ENCODE measurements at regions not wholly inside any gene's neighbourhood (a gene's known extent, or its start where the extent isn't known, plus 50 kb on each side); places are given as distances from the start of the nearest gene placed in this dataset.
"Not testable (repeated sequence)": the region's sequence is repeated elsewhere in the genome, so short reads cannot be mapped to it uniquely, and the experiment has no call there.

DNA sequence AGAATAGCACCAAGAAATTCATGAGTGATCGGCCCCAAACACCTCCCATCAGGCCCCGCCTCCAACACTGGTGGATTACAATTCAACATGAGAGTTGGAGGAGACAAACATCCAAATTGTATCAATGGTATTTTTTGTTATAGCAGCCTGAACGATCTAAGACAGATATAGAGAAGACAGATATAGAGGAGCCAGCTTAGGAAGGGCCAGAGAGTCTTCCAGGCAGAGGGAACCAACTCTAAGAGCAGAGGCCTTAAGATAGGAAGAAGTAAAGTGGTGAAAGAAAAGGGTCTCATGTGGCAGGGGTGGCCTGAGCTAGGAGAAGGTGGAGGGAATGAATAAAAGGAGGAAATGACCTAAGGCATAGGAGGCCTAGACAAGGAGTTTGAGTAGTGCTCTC, 158.8 kb upstream of the TBL1XR1 start:
- in situ Hi-C loops (cut with HindIII; ENCODE audit: low sequenced_read_pairs), result no loop called here

DNA sequence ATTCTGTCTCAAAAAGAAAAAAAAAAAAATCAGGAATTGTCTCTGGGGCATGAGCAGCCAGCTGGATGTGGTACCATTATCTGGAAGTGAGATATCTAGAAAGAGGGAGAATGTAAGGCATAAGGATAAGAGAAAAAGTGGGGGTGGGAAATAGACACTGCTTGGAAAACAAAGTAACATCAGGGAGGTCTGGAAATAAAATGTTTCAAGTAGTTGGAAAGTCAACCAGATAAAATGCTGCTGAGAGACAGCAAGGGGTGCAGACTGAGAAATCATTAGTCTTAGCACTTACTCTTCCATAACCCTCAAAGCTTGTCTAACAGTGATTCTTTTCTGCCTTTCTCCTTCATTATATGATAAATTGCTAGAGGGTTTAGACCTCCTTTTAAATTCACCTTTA, 159.7 kb upstream of the TBL1XR1 start:
- in situ Hi-C loops (cut with HindIII; ENCODE audit: low sequenced_read_pairs), result no loop called here

- in situ Hi-C loops (cut with HindIII; ENCODE audit: low sequenced_read_pairs), result no loop called here
These were observed 160.2 kb upstream of the TBL1XR1 start for GRCh38 chr3:177357352-177358090.

DNA sequence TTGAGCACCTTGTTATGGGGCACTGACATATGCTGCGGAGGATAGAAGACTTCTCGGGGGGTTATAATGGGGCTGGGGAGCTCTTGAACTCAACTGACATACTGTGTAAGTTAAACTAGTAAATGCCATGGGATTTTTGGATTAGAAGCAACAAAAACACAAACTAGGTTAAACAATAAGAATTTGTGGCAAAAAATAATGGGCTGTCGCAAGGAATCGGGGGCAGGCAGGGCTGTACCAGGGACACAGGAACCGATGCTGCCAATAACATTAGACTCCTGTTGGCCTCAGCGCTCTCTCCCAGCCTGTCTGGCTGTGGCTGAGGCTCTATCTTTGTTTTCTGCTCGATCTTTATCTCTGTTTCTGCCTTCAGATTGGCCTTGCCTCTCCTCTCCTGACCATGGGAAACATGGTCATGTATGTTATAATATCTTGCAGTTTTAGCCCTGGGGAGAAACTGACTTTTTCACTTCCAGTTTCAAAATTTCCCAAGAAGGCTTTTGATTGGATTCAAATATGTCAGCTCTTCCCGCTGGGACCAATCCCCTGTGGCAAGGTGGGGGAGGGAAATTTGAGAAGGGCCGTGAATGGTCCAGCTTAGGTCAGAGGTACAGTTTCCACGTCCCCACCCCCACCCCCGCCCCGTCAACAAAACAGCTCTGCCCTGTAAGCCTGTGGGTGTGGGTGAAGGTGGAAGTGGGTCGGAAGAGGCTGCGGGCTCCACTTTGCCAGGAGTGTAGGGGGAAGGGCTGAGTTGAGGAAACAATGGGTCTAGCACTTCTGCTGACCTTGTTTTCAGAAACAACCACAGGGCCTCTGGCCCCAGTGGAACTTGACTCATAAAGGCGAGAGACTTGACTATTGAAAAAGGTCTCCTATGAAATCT, 161.1 kb upstream of the TBL1XR1 start:
- in situ Hi-C loops (cut with HindIII; ENCODE audit: low sequenced_read_pairs), result no loop called here

GRCh38 chr3:177358977-177359592, 161.8 kb upstream of the TBL1XR1 start:
- in situ Hi-C loops (cut with HindIII; ENCODE audit: low sequenced_read_pairs), result no loop called here

GRCh38 chr3:177359593-177360357, 162.5 kb upstream of the TBL1XR1 start:
- in situ Hi-C loops (cut with HindIII; ENCODE audit: low sequenced_read_pairs), result no loop called here

DNA sequence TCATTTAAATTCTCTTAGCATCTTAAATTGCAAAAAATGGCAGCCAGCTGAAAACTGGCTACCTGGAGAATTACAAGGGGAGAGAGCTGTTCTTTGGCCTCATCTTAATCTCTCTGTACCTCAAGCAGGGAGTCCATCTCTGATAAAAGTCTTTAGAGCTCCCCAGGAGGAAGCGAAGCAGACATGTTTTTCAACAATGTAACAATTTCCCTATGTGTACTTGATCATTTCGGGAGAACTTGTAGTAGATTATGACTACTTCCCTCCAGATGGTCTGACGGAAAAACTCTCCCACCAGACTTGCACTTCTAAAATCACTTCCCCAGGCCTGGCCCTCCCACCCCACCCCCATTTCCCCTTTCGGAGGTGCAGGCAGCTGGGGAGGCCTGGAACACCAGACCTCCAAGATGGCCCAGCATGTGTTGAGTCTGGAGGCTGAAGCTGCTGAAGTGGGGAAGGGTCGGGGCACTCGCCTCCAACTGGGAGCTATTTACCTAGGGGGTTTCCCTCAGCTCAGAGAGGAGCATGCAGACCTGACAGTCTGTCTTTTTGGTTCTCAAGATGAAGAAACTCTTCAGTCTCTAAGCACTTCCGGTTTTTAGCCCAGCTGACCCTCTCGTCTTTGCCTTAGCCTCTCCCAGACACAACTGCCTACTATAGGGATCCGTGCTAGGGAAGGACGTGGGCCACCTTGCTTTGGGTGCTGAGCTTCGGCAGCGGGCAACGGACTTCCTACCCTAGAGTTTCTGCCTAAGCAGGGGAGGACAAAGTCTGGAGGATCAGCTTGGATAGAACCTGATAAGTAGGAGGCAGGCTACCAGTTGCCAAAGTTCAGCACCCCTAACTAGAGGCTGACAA, 164.0 kb upstream of the TBL1XR1 start:
- in situ Hi-C loops (cut with HindIII; ENCODE audit: low sequenced_read_pairs), result no loop called here

DNA sequence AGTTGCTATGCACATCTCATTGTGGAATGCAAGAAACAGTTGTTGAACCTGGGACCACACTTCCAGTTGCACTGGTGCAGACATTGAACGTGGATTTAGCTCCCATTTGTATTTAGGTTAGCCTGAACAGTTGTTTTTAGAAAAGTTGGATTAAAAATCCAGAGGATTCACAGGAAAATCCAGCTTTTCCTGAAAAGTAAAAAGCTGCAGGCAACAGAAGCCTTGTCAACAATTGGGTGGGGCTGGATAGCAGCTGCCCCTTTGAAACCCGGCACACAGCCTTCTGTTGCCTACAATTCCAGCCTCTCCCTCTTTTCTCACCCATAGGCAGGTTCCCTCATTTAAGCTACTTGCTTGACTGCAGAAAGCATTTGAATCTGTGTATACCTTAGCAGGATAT, 165.3 kb upstream of the TBL1XR1 start:
- in situ Hi-C loops (cut with HindIII; ENCODE audit: low sequenced_read_pairs), result no loop called here

- in situ Hi-C loops (cut with HindIII; ENCODE audit: low sequenced_read_pairs), result no loop called here
These were observed 167.0 kb upstream of the TBL1XR1 start for GRCh38 chr3:177364236-177364635.

DNA sequence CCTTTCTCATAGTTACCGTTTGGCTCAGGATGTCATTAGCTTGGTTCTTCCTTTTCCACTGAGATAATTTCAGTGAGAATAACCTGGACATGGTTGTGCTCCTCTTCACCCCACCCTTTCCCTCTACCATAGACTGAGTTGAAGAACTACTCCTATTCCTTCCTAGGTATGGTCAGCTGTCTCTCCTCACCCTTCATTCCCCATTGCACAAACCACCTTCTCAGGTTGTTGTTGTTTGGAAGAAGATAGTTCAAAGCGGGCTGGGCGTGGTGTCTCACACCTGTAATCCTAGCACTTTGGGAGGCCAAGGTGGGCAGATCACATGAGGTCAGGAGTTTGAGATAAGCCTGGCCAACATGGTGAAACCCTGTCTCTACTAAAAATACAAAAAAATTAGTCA, 168.0 kb upstream of the TBL1XR1 start:
- in situ Hi-C loops (cut with HindIII; ENCODE audit: low sequenced_read_pairs), result not testable (repeated sequence)

DNA sequence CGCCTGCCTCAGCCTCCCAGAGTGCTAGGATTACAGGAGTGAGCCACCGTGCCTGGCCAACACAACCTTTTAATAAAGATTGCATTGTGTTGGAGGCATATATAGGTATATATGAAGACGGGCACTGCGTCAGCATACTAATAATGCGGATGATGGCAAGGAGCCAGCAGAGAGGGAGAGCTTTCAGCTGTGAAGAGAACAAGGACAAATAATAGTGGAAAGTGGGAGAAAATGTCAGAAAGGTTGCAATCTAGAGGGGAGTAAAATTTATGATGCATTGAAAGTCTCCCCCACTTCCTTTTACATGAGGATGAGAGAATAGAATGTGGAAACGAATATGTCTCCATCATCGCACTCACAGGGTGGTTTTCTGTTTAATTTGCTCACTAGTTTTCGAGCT, 170.5 kb upstream of the TBL1XR1 start:
- in situ Hi-C loops (cut with HindIII; ENCODE audit: low sequenced_read_pairs), result no loop called here

GRCh38 chr3:177370246-177370822, 173.1 kb upstream of the TBL1XR1 start:
- in situ Hi-C loops (cut with HindIII; ENCODE audit: low sequenced_read_pairs), result no loop called here

- in situ Hi-C loops (cut with HindIII; ENCODE audit: low sequenced_read_pairs), result no loop called here
These were observed 173.9 kb upstream of the TBL1XR1 start for GRCh38 chr3:177371146-177371545.

- in situ Hi-C loops (cut with HindIII; ENCODE audit: low sequenced_read_pairs), result no loop called here
These were observed 174.6 kb upstream of the TBL1XR1 start for GRCh38 chr3:177371888-177372287.

DNA sequence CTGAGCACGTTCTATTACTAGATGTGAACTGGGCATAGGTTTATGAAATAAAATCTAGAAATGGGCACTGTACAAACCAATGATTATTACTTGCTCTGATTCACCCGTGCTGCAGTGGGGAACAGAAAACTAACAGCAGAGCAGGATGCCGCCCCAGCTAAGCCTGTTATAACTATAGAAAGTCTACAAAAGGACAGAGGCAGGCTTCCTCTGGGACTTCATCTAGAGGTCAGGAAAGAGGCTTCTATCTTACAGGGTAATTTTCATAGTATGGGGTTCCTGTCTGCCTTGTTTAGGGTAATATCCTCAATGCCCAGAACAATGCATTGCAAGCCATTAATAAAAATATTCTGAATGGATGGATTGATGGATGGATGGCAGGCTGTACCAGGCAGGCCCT, 177.0 kb upstream of the TBL1XR1 start:
- in situ Hi-C loops (cut with HindIII; ENCODE audit: low sequenced_read_pairs), result no loop called here

DNA sequence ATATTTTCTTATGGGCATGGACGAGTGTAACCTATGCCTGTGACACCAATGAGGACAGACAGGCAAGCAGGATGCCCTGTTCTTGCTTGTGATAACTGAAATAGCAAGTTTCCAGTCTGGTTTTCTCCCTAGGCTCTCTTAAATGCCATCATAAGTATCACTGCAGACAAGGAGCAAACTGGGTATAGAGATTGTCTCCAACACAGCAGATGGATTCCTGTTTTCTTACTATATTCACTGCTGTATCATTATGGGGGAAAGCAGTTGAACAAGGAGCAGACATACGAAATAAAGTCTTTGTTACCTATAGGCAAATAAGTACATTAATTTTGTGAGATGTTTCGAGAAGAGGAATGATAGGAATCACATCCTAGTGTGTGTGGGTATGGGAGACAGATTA, 178.0 kb upstream of the TBL1XR1 start:
- in situ Hi-C loops (cut with HindIII; ENCODE audit: low sequenced_read_pairs), result no loop called here

GRCh38 chr3:177377166-177377565, 179.9 kb upstream of the TBL1XR1 start:
- in situ Hi-C loops (cut with HindIII; ENCODE audit: low sequenced_read_pairs), result no loop called here

DNA sequence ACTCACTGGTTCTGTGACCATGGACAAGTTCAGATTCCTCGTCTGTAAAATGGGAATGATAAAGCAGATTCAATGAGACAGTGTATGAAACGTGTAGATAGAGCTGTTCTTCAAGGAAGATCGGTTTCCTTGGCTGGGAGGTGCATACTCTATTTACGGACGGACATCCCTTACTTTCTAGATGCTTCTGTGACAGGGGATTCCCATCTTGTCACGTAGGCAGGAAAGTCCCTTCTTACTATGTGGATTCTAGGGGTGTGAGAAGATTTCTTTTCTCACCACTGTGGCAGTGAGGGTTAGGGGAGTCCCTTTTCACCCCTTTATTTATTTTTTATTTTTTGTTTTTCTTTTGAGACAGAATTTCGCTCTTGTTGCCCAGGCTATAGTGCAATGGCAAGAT, 180.9 kb upstream of the TBL1XR1 start:
- in situ Hi-C loops (cut with HindIII; ENCODE audit: low sequenced_read_pairs), result no loop called here

DNA sequence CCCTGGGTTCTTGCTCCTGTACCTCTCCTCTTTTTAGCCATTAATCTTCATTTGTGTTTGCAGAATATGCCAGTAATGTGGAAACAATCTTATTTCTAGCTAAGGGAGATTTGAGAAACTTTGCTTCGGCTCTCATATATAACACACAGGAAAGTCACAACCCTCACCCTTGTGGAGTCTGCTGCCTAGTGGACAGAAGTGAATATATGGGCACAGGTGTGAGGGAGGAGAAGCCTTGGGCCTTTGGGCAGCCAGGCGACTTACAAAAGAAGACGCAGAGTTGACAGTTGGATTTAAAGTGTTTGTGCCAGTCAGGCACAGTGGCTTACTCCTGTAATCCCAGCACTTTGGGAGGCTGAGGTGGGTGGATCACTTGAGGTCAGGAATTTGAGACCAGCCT, 181.8 kb upstream of the TBL1XR1 start:
- in situ Hi-C loops (cut with HindIII; ENCODE audit: low sequenced_read_pairs), result no loop called here

GRCh38 chr3:177381070-177381469, 183.8 kb upstream of the TBL1XR1 start:
- in situ Hi-C loops (cut with HindIII; ENCODE audit: low sequenced_read_pairs), result no loop called here

All from DLD1 (cell line).